HG02885 (cell line): ENCODE measurements at regions not wholly inside any gene's neighbourhood (a gene's known extent, or its start where the extent isn't known, plus 50 kb on each side); places are given as distances from the start of the nearest gene placed in this dataset.
A peak's percentile ranks its signal among the peaks of the same experiment; 100 is the strongest.
"Not testable (repeated sequence)": the region's sequence is repeated elsewhere in the genome, so short reads cannot be mapped to it uniquely, and the experiment has no call there.

Experiments
- ATAC-seq: cut with Tn5 transposase; IDR thresholded peaks from one replicate; pipeline ENCODE4 v1.9.1; 2021; ENCODE audit warnings: mild to moderate bottlenecking; ENCODE audit not compliant: unreplicated experiment, poor library complexity

DNA sequence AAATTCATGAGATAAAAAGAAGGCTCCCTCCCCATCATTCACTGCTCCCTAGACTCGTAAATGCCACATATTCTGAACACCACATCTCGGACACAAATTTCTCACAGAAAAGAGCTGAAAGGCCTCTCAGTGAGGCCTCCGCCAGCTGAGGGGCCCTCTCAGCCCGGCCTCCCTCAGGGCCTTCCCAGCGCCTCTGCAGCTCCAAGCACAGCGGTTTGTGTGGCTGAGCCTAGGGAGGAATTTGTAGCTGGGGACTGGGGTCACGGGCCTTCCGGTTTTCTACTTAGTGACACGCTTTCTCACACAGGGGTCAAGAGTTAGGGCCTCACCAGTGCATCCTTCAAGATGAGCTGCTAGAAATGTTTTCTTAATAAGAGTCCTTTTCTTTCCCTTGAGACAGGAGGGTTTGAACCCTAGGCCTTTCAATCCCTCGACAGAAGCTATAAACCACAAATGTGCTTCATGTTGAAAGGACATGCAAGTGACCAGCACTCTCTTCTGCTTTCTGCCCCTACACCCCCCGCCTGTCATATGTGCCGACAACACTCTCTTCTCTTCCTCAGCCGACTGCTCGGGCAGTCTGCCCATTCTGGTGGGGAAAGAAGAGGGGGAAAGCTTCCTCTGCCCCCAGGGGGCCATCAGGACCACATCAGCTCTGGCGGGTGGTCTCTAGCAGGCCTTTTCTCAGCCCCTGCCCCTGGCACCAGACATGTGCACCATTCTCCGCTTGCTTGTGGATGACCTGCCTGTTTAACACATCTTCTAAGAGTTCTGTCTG lies 104.9 kb downstream of the CHIC2 start:
- ATAC-seq, result no peak

DNA sequence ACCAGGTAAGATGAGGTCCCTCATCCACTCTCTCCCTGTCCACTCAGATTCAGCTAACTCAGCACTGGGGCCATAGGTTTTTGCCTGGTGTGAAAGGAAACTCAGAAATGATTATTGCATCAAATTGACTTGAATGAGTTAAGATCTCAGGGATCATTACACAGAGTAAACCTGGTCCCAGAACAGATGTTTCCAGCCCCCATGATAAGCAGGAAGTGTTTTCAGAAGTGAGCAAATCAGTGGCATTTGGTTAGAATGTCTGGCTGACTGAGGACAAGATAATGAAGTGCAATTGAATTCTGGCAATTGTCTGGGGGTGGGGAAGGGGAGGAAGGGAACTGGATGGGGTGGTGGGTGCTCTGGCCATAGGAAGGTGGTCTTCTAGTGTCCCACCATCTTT lies 108.0 kb downstream of the CHIC2 start:
- ATAC-seq, result no peak

DNA sequence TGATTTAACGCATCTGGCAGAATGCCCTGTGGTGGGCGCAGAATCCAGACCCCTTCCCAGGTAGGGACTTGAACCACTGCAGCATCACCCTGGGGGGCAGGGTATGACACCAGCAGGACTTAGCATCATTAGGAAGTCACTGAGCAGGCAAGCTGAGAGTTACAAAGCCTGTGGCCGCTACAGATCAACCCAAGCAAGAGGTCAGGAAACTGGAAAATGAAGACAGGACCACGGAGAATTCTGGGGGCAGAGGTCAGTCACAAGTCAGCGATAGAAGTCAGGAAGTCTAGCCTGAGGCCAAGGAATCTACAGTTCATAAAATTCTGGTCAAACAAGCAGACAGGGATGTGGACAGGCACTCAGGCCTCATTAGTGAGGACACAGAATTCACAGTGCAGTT lies 108.4 kb downstream of the CHIC2 start:
- no peak for ATAC-seq

DNA sequence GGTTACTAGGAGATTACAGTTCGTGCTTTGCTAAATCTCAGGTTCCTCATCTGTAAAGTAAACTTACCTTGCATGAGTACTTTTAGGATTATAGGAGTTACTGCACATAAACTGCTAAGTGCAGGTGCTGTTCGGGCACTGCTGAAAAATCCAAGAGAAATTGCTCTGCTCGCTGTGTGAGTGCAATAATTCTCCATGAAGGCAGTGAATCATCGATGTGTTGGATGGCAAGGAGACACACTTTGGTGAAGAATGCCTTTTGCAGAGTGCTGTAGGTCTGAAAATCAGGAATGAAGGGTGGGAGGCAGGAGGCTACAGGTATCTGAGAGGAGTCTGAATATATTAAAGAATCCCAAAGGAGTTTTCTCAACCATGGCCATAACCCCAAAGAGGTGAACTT lies 113.0 kb downstream of the CHIC2 start:
- no peak for ATAC-seq

DNA sequence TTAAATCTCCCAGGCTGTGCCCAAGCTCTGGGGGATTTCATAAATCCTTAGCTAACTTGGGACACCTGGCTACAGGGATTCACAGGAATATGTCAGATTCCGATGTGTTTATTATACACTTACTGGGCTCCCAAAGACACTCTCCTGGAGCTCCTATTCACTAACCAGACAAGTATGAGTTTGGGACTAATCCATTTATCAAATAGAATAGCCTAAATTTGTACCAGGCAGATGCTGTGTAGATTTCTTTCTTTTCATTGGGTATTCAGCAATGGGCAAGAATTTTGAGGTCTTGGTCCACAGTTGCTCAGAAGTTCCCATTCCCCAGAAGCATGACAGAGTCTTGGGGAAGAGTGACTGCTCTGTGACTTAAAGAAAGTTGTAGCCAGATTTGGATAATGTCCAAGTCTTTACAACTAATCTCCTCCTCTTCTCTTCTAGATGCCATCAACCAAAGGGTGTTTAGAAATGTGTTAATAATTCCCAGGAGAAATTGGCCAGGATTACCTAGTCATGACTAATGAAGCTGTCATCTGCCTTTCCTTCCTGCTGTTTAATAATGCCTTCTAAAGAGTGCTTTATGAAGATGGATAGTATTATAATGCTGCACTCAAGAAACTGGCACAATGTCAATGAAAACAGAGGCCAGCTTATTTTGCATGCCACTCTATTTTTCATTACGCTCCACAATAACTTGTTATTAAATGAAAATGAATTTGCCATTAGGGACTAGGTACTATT lies 120.9 kb downstream of the CHIC2 start:
- no peak for ATAC-seq

DNA sequence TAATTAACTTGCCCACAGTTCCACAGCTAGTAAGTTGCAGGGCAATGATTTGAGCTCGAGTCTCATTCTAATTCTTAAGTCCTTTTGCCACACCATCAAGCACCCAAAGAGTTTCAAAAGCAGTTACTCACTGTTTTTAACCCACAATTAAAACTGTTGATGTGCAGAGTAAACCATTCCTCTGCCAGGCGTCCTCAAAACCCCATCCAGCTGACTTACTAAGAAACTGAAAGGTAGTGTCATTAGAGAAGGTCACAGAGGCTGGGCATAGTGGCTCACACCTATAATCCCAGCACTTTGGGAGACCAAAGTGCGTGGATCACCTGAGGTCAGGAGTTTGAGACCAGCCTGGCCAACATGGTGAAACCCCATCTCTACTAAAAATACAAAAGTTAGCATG lies 121.7 kb downstream of the CHIC2 start:
- no peak for ATAC-seq

DNA sequence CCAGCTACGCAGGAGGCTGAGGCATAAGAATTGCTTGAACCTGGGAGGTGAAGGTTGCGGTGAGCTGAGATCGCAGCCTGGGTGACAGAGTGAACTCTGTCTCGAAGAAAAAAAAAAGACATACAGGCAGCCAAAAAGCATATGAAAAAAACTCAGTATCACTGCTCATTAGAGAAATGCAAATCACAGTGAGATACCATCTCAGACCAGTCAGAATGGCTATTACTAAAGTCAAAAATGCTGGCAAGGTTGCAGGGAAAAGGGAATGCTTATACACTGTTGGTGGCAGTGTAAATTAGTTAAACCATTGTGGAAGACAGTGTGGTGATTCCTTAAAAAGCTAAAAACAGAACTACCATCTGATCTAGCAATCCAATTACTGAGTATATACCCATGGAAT lies 123.1 kb downstream of the CHIC2 start:
- ATAC-seq, result no peak

DNA sequence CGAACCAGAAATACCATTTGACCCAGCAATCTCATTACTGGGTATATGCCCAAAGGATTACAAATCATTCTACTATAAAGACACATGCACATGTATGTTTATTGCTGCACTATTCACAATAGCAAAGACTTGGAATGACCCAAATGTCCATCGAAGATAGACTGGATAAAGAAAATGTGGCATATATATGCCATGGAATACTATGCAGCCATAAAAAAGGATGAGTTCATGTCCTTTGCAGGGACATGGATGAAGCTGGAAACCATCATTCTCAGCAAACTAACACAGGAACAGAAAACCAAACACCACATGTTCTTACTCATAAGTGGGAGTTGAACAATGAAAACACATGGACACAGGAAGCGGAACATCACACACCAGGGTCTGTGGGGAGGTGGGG lies 124.5 kb downstream of the CHIC2 start:
- ATAC-seq, result not testable (repeated sequence)

DNA sequence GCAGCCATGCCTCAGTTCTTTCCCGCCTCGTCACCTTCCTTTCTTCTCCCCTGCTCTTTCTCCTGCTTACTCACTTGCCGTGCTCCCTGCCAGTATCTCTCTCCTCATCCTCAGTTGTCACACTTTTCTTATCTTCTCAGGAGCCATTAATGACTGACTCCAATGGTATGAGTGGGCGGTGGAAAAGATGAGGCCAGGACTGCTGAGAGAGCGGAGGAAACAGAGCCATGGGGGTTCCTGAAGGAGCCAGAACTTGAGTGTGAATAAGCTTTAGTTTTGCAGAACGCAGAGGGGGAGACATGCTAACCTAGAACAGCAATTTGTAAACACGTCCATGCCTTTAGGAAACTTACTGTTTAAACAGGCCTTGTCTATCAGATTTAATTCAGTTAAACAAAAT lies 126.5 kb downstream of the CHIC2 start:
- ATAC-seq, result no peak

DNA sequence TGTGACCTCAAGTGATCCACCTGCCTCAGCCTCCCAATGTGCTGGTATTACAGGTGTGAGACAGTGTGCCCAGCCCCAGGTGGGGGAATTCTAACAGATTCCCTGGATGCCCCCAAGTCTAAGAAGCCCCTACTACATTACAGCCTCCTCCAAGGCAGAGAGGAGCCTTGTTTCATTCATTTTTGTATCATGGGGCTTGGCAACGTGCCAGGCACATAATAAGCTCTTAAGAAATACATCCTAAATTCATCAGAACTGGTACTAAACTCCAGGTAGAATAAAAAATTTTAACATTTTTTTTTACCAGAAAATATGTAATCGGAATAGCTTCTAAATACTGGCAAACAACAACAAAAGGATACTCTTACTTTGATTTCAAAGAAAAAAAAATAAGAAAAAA lies 127.1 kb downstream of the CHIC2 start:
- no peak for ATAC-seq

DNA sequence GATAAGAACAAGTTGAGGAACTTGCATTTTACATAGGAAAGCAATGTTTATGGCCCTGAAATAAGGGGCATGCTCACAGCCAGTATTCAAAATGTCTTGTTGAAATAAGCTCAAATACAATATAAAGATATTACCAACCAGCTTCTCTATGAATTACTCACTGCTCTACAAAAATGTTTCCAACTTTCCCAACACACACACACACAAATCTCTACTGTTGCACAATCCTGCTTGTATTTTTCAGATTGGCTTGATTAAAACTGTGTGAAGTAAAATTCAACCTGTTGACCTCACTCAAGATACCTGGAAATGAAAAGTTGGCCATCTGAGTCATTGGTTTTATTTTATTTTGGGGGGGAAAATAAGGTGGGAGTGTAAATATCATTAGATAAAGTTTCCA lies 128.6 kb downstream of the CHIC2 start:
- ATAC-seq, result no peak

DNA sequence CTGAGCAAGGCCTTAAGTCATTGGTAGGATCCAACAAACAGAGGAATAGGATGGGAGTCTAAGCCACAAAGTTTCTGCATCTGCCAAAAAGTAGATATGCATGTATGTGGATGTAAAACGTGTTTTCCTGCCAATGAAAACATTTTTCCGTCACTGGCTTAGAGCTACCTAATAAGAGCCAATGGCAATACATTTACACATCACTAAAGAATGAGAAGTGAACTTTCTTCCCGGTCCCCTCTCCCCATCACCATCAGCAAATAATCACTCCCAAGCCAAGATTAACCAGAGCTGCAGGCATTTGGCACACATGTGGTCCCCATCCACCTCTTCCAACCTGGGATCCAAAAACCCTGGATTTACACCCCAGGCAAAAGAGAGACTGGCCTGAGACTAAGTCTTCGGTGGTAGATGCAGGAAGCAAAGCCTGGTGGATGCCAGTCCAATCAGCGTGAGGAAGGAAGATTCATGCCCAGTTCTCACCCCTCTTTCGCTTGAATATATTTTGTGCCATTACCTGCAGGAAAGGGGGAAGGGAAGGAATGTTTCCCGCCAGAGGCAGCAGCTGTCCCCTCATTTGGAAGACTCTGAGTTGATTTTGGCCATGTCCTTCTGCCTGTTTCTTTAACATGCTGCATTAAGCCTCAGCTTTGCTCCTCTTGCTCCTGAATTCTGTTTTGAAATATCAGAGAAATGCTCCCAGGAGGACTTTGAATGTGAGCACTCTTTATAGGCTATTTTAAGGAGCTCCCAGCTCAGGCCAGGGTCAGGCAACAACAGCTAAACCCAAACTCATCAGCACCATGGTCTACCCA lies 131.4 kb downstream of the CHIC2 start:
- ATAC-seq, result no peak

DNA sequence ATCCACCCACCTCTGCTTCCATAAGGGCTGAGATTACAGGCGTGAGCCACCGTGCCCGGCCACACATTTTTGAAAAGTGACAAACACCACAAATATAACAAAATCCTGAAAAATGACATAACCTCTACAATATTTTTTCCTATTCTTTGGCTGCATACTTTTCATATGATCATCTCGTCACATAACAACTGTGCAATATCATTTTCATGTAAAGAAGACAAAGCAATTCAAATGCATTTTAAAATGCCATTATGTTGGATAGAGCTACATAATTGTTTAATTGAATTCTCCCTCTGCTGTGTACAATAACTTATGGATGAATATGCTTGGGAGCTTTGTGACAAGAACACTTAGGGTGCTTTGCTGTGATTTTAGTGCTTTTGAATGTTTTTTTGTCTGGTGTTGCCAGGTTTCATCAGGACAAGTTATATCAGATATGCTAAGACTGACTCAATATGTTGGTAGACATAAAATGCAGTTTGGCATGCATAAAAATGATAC lies 132.9 kb downstream of the CHIC2 start:
- ATAC-seq, result no peak

DNA sequence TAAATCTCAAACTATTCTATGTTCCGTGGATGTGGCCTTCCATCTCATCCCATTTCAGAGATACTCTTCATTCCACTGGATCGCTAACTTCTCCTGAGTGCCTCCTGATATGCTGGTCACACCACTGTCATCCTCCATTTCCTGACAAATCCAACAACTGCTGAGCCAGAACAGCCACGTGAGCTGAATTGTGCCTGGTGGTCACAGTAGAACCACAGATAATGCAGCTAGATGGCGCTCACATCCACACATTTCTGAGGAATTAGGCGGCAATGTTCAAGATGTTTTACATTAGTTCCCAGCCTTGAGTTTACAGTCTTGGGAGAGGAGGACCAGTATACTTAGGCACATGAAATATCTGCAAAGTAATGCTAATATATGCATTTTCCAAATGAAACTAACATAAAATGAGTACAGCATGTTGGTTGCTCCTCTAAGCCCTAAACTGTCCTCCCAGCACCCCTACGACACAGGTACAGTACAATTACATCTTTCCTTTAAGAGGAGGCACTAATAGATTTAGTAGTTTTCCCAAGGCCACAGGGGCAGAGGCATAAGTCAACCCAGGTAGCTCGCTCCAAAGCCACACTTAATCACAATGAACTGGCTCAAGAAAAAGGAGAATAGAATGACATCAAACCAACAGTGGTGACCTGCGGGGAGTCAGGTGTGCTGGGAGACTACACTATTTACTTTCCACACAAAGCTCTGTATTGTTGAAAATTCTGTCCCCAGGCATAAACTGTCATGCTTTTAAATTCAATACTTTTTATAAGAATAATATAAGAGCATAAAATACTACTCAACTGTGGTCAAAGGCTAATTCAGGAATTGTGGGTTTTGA lies 134.2 kb downstream of the CHIC2 start:
- peak; percentile 80 for ATAC-seq

DNA sequence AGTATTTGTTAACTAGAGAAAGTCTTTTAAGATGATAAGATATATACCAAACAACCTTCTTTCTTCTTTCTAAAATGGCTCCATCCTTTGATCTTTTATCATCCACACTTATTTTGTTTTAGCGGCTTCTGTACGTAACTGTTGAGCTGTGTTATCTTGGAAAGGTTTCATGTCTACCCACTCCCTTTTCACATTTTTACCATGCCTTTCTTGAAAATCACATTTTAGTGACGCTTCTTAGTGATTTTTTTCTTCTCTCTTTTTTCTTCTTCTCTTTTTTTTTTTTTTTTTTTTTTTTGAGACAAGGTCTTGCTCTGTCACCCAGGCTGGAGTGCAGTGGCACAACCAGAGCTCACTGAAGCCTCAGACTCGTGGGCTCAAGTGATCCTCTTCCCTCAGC lies 135.1 kb downstream of the CHIC2 start:
- no peak for ATAC-seq

DNA sequence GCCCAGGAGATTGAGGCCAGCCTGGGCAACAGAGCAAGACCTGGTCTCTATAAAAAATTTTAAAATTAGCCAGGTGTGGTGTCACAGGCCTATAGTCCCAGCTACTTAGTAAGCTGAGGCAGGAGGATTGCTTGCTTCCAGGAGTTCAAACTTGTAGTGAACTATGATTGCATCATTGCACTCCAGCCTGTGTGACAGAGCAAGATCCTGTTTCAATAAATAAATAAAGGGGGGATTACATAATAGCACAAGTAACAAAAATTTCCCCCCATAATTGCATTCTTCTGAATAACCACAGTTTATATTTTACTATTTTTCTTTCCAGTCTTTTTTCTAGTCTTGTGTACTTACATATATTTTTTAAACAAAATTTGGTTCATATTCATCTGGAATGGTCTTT lies 135.6 kb downstream of the CHIC2 start:
- ATAC-seq, result no peak

DNA sequence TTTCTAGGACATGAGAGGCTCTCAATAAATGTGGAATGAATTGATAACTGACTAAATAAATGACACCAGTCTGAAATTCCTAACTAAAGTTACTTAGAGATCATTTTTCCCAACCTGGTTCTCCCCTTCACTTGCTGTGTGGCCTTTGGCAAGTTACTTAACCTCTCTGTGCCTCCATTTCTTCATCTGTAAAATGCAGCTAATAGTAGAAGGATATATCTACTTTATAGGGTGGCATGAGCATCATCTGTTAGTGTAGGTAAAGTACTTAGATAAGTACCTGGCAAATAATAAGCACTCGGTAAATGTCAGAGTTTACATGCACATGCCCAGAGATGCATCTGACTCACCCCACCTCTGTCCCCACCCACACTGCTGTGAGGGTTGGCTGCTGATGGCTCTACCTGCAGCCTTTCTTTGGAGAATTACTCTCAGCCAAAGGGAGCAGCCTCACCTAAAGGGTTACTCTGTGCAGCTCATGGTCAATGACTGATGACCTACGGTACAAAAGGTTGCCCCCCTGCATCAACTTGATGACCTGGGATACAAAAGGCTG lies 139.3 kb downstream of the CHIC2 start:
- no peak for ATAC-seq

DNA sequence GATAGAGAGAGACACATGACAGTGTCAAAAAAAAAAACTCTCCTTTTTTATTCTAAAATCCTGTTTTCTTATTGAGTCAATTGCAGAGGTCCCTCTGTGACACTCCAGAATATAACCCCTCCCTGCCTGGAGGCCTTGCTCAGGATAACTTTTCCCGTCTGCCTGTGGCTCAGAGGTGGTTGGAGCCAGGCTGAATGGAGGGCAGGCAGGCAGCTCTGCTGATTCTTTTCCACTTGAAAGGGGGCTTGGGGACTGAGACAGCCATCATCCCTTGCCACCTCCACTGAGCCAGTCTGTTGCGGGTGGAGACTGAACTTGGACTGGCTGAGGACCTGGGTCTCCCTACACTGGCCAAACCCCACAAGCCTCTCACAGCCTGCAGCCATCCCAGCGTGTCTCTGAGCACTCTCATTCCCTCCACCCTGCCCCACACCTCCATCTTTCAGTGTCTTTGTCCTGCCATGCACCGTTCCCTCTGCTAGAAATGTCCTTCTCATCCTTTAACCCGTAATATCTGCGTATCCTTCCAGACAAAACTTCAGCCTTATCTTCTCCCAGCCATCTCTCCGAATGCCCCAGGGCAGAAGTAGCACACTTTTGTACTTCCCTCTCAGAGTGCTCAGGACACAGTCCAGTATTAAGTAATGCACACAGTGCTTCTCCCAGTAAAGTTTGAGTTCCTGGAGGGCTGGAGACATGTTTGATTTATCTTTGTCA lies 139.9 kb downstream of the CHIC2 start:
- ATAC-seq, result no peak

DNA sequence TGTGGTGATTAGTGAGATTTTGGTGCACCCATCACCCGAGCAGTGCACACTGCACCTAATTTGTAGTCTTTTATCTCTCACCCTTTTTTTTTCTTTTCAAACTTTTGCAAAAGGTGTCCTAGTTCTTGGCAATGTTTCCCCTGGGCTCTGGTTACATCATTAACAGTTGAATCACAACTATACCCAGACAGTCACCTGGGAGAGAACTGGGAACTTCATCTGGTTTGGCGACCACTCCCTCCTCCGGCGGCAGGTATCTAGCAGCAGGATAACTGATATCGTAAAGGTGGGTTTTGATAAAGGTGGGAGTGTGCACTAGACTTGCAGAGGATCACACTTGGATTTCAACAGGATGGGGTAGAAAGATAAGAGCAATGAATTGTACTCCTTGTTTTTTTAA lies 140.5 kb downstream of the CHIC2 start:
- ATAC-seq, result no peak
